ENCODE measurements at regions not wholly inside any gene's neighbourhood (a gene's known extent, or its start where the extent isn't known, plus 50 kb on each side); places are given as distances from the start of the nearest gene placed in this dataset.

- TF ChIP-seq POLR2A (IDR thresholded peaks at IDR 0.05) (no peak), CTCF (IDR thresholded peaks at IDR 0.05) (no peak)
- H3K4me3 ChIP-seq: no peak overlapping the region
- no peak for ATAC-seq
- H3K36me3 ChIP-seq: no peaks in the 10 kb centered on the region
- 56% methylated on average over 4 of the region's 4 CpGs for WGBS (ENCODE audit: insufficient coverage, low coverage, low lambda C conversion rate, missing lambda C conversion rate)
- intact Hi-C loops (cut with DNase I): no loop called here
- no peaks in the 10 kb centered on the region for H3K27me3 ChIP-seq
- no peaks in the 10 kb centered on the region for H3K9me3 ChIP-seq
- H3K4me1 ChIP-seq: no peaks in the 10 kb centered on the region
- no peak overlapping the region for H3K27ac ChIP-seq
- no peak for DNase-seq
These were observed 447.9 kb upstream of the TMEM132C start for GRCh38 chr12:127819056-127819455.

GRCh38 chr12:127820271-127820670, 446.7 kb upstream of the TMEM132C start:
- 50% methylated on average over 4 of the region's 4 CpGs for WGBS (ENCODE audit: insufficient coverage, low coverage, low lambda C conversion rate, missing lambda C conversion rate)
- no peak overlapping the region for H3K27ac ChIP-seq
- H3K36me3 ChIP-seq: no peaks in the 10 kb centered on the region
- H3K9me3 ChIP-seq: no peaks in the 10 kb centered on the region
- ATAC-seq (no peak), DNase-seq (no peak)
- H3K27me3 ChIP-seq: no peaks in the 10 kb centered on the region
- TF ChIP-seq POLR2A (IDR thresholded peaks at IDR 0.05) (no peak), CTCF (IDR thresholded peaks at IDR 0.05) (no peak)
- intact Hi-C loops (cut with DNase I): no loop called here
- no peaks in the 10 kb centered on the region for H3K4me1 ChIP-seq
- no peak overlapping the region for H3K4me3 ChIP-seq

GRCh38 chr12:127820846-127821245, 446.1 kb upstream of the TMEM132C start:
- Histone ChIP-seq H3K4me3 (no peak overlapping the region), H3K4me1 (no peaks in the 10 kb centered on the region), H3K27me3 (no peaks in the 10 kb centered on the region), H3K36me3 (no peaks in the 10 kb centered on the region), H3K9me3 (no peaks in the 10 kb centered on the region), H3K27ac (no peak overlapping the region)
- ATAC-seq: no peak
- 68% methylated on average over 7 of the region's 7 CpGs for WGBS (ENCODE audit: insufficient coverage, low coverage, low lambda C conversion rate, missing lambda C conversion rate)
- DNase-seq: no peak
- intact Hi-C loops (cut with DNase I): no loop called here
- TF ChIP-seq CTCF (IDR thresholded peaks at IDR 0.05) (no peak), POLR2A (IDR thresholded peaks at IDR 0.05) (no peak)

GRCh38 chr12:127822809-127823411, 444.1 kb upstream of the TMEM132C start:
- H3K9me3 ChIP-seq: no peaks in the 10 kb centered on the region
- intact Hi-C loops (cut with DNase I): no loop called here
- WGBS (ENCODE audit: insufficient coverage, low coverage, low lambda C conversion rate, missing lambda C conversion rate): 23% methylated on average over 6 of the region's 6 CpGs

GRCh38 chr12:127823801-127824200, 443.2 kb upstream of the TMEM132C start:
- no peaks in the 10 kb centered on the region for H3K36me3 ChIP-seq
- intact Hi-C loops (cut with DNase I): no loop called here
- no peak for ATAC-seq

More at GRCh38 chr12:127822809-127823411, 444.1 kb upstream of the TMEM132C start:
- no peak for TF ChIP-seq POLR2A (IDR thresholded peaks at IDR 0.05)
- H3K36me3 ChIP-seq: no peaks in the 10 kb centered on the region
- no peak for DNase-seq
- no peak overlapping the region for H3K27ac ChIP-seq
- H3K27me3 ChIP-seq: no peaks in the 10 kb centered on the region
- H3K4me1 ChIP-seq: no peaks in the 10 kb centered on the region
- no peak for ATAC-seq
- H3K4me3 ChIP-seq: no peak overlapping the region

More at GRCh38 chr12:127823801-127824200, 443.2 kb upstream of the TMEM132C start:
- H3K9me3 ChIP-seq: no peaks in the 10 kb centered on the region
- no peak overlapping the region for H3K4me3 ChIP-seq
- WGBS (ENCODE audit: insufficient coverage, low coverage, low lambda C conversion rate, missing lambda C conversion rate): 43% methylated on average over 4 of the region's 4 CpGs
- no peak for DNase-seq
- no peak overlapping the region for H3K27ac ChIP-seq
- TF ChIP-seq POLR2A (IDR thresholded peaks at IDR 0.05): no peak
- no peak for TF ChIP-seq CTCF (IDR thresholded peaks at IDR 0.05)
- no peaks in the 10 kb centered on the region for H3K27me3 ChIP-seq
- H3K4me1 ChIP-seq: no peaks in the 10 kb centered on the region
